ENCODE measurements at regions not wholly inside any gene's neighbourhood (a gene's known extent, or its start where the extent isn't known, plus 50 kb on each side); places are given as distances from the start of the nearest gene placed in this dataset.

DNA sequence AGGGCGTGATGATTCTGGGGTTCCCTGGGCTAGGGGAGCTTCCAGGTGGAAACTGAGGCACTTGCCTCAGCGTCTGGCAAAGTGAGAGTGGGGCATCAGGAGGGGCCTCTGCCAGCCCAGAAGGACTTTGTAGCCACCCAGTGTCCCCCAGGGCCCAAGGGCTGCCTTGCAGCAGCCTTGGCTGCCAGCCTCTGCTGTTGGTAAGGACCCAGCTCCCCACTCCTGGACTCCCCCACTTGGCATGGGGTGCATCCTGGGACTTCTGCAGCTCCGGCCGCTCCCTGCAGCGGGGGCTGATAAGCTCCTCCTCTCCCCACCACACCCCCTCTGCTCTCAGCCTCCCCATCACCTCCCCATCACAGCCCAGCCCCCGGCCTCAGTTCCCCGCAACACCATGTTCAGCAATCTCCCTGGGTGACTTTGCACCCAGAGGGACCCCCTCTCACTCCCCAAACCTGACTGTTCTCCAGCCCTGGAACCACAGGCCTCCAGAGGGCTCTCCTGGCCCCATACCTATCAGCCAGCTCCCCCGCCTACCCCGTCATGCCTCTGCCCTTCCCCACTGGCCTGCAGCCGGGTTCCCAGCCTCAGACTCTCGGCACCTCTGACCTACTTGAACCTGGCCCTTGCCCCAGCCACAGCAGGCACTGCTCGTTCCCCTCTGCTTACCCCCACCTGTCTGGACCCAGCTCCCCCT lies 113.0 kb downstream of the CRYAA start:
- TF ChIP-seq EP300 (IDR thresholded peaks at IDR 0.05; ENCODE audit: borderline replicate concordance in 1 of 2, low read depth in 1 of 2, low read length in 1 of 2) = no peak
- TF ChIP-seq CHD2 (IDR thresholded peaks at IDR 0.05; ENCODE audit: low read length, partially characterized antibody) = no peak
- no peak for TF ChIP-seq CTCF (IDR thresholded peaks at IDR 0.05)
- no peak for TF ChIP-seq TCF12 (IDR thresholded peaks at IDR 0.05)

Data from SK-N-SH (cell line).